ENCODE measurements at regions not wholly inside any gene's neighbourhood (a gene's known extent, or its start where the extent isn't known, plus 50 kb on each side); places are given as distances from the start of the nearest gene placed in this dataset.

DNA sequence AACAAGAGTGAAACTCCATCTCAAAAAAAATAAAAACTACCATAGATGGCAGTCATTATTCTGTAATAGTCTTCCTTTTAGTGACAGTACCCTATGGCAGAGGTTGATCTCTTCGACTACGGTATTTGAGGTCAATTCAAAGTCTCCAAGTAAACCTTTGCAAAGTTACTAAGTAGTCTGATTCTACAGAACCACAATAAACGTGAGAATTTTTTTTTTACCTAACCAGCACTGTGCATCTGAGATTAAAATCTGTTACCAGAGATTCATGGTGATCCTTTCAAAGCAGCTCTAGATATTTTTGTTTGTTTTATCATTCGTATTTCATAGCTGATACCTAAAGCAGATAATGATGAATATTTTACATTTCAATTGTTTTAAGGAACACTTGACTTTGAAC is 86.6 kb upstream of the CHD2 start (continued):
- TF ChIP-seq, protein P1, sequence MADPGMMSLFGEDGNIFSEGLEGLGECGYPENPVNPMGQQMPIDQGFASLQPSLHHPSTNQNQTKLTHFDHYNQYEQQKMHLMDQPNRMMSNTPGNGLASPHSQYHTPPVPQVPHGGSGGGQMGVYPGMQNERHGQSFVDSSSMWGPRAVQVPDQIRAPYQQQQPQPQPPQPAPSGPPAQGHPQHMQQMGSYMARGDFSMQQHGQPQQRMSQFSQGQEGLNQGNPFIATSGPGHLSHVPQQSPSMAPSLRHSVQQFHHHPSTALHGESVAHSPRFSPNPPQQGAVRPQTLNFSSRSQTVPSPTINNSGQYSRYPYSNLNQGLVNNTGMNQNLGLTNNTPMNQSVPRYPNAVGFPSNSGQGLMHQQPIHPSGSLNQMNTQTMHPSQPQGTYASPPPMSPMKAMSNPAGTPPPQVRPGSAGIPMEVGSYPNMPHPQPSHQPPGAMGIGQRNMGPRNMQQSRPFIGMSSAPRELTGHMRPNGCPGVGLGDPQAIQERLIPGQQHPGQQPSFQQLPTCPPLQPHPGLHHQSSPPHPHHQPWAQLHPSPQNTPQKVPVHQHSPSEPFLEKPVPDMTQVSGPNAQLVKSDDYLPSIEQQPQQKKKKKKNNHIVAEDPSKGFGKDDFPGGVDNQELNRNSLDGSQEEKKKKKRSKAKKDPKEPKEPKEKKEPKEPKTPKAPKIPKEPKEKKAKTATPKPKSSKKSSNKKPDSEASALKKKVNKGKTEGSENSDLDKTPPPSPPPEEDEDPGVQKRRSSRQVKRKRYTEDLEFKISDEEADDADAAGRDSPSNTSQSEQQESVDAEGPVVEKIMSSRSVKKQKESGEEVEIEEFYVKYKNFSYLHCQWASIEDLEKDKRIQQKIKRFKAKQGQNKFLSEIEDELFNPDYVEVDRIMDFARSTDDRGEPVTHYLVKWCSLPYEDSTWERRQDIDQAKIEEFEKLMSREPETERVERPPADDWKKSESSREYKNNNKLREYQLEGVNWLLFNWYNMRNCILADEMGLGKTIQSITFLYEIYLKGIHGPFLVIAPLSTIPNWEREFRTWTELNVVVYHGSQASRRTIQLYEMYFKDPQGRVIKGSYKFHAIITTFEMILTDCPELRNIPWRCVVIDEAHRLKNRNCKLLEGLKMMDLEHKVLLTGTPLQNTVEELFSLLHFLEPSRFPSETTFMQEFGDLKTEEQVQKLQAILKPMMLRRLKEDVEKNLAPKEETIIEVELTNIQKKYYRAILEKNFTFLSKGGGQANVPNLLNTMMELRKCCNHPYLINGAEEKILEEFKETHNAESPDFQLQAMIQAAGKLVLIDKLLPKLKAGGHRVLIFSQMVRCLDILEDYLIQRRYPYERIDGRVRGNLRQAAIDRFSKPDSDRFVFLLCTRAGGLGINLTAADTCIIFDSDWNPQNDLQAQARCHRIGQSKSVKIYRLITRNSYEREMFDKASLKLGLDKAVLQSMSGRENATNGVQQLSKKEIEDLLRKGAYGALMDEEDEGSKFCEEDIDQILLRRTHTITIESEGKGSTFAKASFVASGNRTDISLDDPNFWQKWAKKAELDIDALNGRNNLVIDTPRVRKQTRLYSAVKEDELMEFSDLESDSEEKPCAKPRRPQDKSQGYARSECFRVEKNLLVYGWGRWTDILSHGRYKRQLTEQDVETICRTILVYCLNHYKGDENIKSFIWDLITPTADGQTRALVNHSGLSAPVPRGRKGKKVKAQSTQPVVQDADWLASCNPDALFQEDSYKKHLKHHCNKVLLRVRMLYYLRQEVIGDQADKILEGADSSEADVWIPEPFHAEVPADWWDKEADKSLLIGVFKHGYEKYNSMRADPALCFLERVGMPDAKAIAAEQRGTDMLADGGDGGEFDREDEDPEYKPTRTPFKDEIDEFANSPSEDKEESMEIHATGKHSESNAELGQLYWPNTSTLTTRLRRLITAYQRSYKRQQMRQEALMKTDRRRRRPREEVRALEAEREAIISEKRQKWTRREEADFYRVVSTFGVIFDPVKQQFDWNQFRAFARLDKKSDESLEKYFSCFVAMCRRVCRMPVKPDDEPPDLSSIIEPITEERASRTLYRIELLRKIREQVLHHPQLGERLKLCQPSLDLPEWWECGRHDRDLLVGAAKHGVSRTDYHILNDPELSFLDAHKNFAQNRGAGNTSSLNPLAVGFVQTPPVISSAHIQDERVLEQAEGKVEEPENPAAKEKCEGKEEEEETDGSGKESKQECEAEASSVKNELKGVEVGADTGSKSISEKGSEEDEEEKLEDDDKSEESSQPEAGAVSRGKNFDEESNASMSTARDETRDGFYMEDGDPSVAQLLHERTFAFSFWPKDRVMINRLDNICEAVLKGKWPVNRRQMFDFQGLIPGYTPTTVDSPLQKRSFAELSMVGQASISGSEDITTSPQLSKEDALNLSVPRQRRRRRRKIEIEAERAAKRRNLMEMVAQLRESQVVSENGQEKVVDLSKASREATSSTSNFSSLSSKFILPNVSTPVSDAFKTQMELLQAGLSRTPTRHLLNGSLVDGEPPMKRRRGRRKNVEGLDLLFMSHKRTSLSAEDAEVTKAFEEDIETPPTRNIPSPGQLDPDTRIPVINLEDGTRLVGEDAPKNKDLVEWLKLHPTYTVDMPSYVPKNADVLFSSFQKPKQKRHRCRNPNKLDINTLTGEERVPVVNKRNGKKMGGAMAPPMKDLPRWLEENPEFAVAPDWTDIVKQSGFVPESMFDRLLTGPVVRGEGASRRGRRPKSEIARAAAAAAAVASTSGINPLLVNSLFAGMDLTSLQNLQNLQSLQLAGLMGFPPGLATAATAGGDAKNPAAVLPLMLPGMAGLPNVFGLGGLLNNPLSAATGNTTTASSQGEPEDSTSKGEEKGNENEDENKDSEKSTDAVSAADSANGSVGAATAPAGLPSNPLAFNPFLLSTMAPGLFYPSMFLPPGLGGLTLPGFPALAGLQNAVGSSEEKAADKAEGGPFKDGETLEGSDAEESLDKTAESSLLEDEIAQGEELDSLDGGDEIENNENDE (IDR thresholded peaks at IDR 0.05; ENCODE audit: insufficient replicate concordance, low read length), result no peak
- TF ChIP-seq JUND (IDR thresholded peaks at IDR 0.05; ENCODE audit: low read length) (no peak), EZH2 (IDR thresholded peaks at IDR 0.05; ENCODE audit: low read depth, low read length, severe bottlenecking) (no peak)
